ENCODE measurements at regions not wholly inside any gene's neighbourhood (a gene's known extent, or its start where the extent isn't known, plus 50 kb on each side); places are given as distances from the start of the nearest gene placed in this dataset.

DNA sequence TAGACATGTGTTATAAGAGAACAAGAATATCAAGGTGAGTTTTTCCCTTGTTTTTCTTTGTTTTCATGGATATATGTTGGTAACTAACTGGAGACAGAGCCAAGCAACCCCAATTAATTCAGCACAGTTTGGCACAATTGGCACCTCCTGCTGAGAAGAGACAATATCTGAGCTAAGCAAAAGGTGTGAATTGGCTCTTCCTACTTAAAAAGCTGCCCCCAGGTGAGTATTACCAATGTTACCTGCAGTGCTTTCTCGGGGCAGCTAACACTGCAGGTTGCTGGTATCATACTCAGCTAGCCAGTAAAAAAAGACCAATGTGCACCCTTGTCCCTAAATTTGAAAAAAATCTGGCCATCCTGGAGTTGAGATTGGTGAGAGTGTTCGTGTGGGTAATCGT, 871.2 kb upstream of the TENM3 start:
- ChIA-PET RAD21 (ENCODE audit: low non-redundant PET in 1 of 2, low total read pairs in 2 of 2, uncharacterized antibody in 2 of 2, unreplicated experiment in 2 of 2) (no interaction called here), POLR2A (no interaction called here), CTCF (no interaction called here)
- intact Hi-C loops (cut with micrococcal nuclease) = no loop called here
- H3K36me3 ChIP-seq (ENCODE audit: control insufficient read depth in 1 of 2, insufficient read depth in 2 of 2, low read length in 2 of 2) = no peaks in the 10 kb centered on the region
- no peaks in the 10 kb centered on the region for H3K9me3 ChIP-seq (ENCODE audit: control insufficient read depth in 1 of 2, insufficient read depth in 1 of 2, low read depth in 1 of 2, low read length in 2 of 2)
- H4K20me1 ChIP-seq (ENCODE audit: insufficient read depth) = no peaks in the 10 kb centered on the region
- H3K79me2 ChIP-seq (ENCODE audit: insufficient read depth, low read length) = no peaks in the 10 kb centered on the region
- H3K27me3 ChIP-seq (ENCODE audit: insufficient read depth, low read length) = 0 out of 2 replicates have a peak, but pooled peaks cover 8% of the 10 kb centered on the region
- DNase-seq (ENCODE audit: low read depth, low spot score) = no peak
- H3K4me2 ChIP-seq (ENCODE audit: low read length) = no peak overlapping the region
- H3K4me3 ChIP-seq (replicated peaks in 1 of 2; ENCODE audit: low read depth in 1 of 2, low read length in 2 of 2) = no peak overlapping the region
- no peaks in the 10 kb centered on the region for H3K9me2 ChIP-seq (ENCODE audit: insufficient read depth)
- no peak overlapping the region for H2AFZ ChIP-seq (ENCODE audit: low read depth, low read length, poor library complexity, severe bottlenecking)
- TF ChIP-seq, protein P1, sequence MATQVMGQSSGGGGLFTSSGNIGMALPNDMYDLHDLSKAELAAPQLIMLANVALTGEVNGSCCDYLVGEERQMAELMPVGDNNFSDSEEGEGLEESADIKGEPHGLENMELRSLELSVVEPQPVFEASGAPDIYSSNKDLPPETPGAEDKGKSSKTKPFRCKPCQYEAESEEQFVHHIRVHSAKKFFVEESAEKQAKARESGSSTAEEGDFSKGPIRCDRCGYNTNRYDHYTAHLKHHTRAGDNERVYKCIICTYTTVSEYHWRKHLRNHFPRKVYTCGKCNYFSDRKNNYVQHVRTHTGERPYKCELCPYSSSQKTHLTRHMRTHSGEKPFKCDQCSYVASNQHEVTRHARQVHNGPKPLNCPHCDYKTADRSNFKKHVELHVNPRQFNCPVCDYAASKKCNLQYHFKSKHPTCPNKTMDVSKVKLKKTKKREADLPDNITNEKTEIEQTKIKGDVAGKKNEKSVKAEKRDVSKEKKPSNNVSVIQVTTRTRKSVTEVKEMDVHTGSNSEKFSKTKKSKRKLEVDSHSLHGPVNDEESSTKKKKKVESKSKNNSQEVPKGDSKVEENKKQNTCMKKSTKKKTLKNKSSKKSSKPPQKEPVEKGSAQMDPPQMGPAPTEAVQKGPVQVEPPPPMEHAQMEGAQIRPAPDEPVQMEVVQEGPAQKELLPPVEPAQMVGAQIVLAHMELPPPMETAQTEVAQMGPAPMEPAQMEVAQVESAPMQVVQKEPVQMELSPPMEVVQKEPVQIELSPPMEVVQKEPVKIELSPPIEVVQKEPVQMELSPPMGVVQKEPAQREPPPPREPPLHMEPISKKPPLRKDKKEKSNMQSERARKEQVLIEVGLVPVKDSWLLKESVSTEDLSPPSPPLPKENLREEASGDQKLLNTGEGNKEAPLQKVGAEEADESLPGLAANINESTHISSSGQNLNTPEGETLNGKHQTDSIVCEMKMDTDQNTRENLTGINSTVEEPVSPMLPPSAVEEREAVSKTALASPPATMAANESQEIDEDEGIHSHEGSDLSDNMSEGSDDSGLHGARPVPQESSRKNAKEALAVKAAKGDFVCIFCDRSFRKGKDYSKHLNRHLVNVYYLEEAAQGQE (IDR thresholded peaks at IDR 0.05; ENCODE audit: low read depth) = no peak
- TF ChIP-seq POLR2A (IDR thresholded peaks at IDR 0.05; ENCODE audit: borderline replicate concordance, extremely low read depth, insufficient read depth, insufficient read length) = no peak
- TF ChIP-seq SP1 (IDR thresholded peaks at IDR 0.05; ENCODE audit: low read depth) = no peak
- TF ChIP-seq FOSL1 (IDR thresholded peaks at IDR 0.05; ENCODE audit: low read depth) = no peak
- TF ChIP-seq ZFX (IDR thresholded peaks at IDR 0.05) = no peak
- TF ChIP-seq POLR2AphosphoS5 (IDR thresholded peaks at IDR 0.05; ENCODE audit: low read depth, low read length) = no peak
- TF ChIP-seq ZNF274 (IDR thresholded peaks at IDR 0.05; ENCODE audit: low read depth, low read length) = no peak
- TF ChIP-seq RAD21 (IDR thresholded peaks at IDR 0.05; ENCODE audit: low read depth) = no peak
- no TSS peak for BruUV-seq (replicated peaks)
- no peak overlapping the region for H3K27ac ChIP-seq (ENCODE audit: low read depth, low read length)
- no peak overlapping the region for H3K9ac ChIP-seq (ENCODE audit: low read length)
- ATAC-seq = no peak
- no peaks in the 10 kb centered on the region for H3K4me1 ChIP-seq (ENCODE audit: control insufficient read depth in 1 of 2, insufficient read depth in 2 of 2, low read length in 2 of 2)

DNA sequence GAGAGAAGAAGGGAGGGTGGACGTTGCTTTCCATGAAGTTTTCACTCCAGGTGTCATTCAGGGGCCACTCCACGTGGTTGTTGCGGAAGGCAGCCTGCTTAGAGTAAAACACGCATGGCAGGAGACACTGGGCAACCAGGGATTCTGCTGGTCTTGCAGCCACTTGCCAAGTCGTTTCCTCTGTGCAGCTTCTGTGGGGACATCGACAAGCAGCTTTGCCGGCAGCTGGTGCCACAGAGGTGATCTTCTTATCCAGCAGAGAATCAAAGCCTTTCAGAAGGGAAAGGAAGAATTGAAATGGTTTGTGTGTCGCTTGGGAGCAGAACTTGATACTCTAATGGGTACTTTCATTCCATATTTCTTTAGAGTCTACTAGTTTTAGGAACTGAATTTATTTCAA, 867.1 kb upstream of the TENM3 start:
- BruUV-seq (replicated peaks) = no TSS peak

More for the DNA sequence above, 867.1 kb upstream of the TENM3 start:
- H2AFZ ChIP-seq (ENCODE audit: low read depth, low read length, poor library complexity, severe bottlenecking) = no peak overlapping the region
- DNase-seq (ENCODE audit: low read depth, low spot score) (no peak), ATAC-seq (no peak)
- no peaks in the 10 kb centered on the region for H4K20me1 ChIP-seq (ENCODE audit: insufficient read depth)
- no peak overlapping the region for H3K27ac ChIP-seq (ENCODE audit: low read depth, low read length)
- H3K4me1 ChIP-seq (ENCODE audit: control insufficient read depth in 1 of 2, insufficient read depth in 2 of 2, low read length in 2 of 2) = no peaks in the 10 kb centered on the region
- H3K9me3 ChIP-seq (ENCODE audit: control insufficient read depth in 1 of 2, insufficient read depth in 1 of 2, low read depth in 1 of 2, low read length in 2 of 2) = no peaks in the 10 kb centered on the region
- no peak overlapping the region for H3K4me2 ChIP-seq (ENCODE audit: low read length)
- POLR2A ChIA-PET = no interaction called here
- H3K36me3 ChIP-seq (ENCODE audit: control insufficient read depth in 1 of 2, insufficient read depth in 2 of 2, low read length in 2 of 2) = no peaks in the 10 kb centered on the region
- peaks cover 11% of the 10 kb centered on the region; the same call in 1 of the 2 replicates for H3K27me3 ChIP-seq (ENCODE audit: insufficient read depth, low read length)
- no peaks in the 10 kb centered on the region for H3K9me2 ChIP-seq (ENCODE audit: insufficient read depth)
- TF ChIP-seq, protein P1 (IDR thresholded peaks at IDR 0.05; ENCODE audit: low read depth) = no peak
- TF ChIP-seq JUND (IDR thresholded peaks at IDR 0.05) (no peak), EGR1 (IDR thresholded peaks at IDR 0.05; ENCODE audit: low read depth) (no peak), EZH2phosphoT487 (IDR thresholded peaks at IDR 0.05; ENCODE audit: borderline replicate concordance) (no peak), POLR2AphosphoS5 (IDR thresholded peaks at IDR 0.05; ENCODE audit: low read depth, low read length) (no peak)
- H3K79me2 ChIP-seq (ENCODE audit: insufficient read depth, low read length) = no peaks in the 10 kb centered on the region
- no peak overlapping the region for H3K9ac ChIP-seq (ENCODE audit: low read length)
- RAD21 ChIA-PET (ENCODE audit: low non-redundant PET in 1 of 2, low total read pairs in 2 of 2, uncharacterized antibody in 2 of 2, unreplicated experiment in 2 of 2) = no interaction called here
- H3K4me3 ChIP-seq (replicated peaks in 1 of 2; ENCODE audit: low read depth in 1 of 2, low read length in 2 of 2) = no peak overlapping the region
- intact Hi-C loops (cut with micrococcal nuclease) = no loop called here
- CTCF ChIA-PET = no interaction called here

Data from HCT116 (cell line).